ENCODE measurements at regions not wholly inside any gene's neighbourhood (a gene's known extent, or its start where the extent isn't known, plus 50 kb on each side); places are given as distances from the start of the nearest gene placed in this dataset.

DNA sequence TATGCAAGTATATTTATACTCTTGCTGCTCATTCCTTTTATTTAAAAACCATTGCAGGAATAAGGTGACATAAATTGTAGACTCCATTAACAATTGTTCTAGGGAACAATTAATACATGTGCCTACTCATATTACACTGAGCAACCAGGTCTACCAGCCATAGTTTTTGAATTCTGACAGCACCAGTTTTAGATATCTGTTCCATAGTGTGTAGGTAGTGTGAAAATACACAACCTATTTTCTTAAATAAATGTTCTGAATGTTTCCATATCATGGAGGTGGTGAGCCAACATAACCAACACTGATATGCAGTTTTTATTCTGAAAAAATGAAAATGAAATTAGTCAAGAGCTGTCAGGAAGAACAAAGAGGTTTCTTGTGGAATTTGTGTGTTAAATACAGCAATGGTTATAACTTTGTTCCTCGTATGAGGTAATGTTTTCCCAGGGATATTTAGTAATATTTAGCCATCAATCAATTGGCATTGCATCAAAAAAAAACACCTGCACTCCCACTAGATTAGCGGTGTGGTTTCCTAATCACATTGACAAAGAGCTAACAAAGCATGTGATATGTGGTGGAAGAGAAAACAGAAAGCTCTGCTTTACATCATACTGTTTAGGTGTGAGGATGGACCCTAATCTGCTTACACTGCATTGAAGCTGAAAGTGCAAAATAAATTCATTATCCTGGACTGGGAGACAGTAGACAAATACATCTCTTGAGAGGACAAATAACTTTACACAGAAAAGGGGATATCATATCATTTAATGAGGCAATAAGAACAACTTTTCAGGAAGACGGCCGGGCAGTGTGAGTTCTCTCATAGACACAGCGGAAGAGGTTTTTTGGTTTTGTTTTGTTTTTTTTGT lies 369.5 kb upstream of the THBS1 start:
- H3K27me3 ChIP-seq (replicated peaks; ENCODE audit: insufficient read depth) = no peaks in the 10 kb centered on the region
- H3K9me3 ChIP-seq (ENCODE audit: low read depth) = peaks cover 3% of the 10 kb centered on the region
- no peaks in the 10 kb centered on the region for H4K20me1 ChIP-seq (ENCODE audit: insufficient read depth)
- H3K9ac ChIP-seq = no peak overlapping the region
- no peak for DNase-seq
- H3K79me2 ChIP-seq (ENCODE audit: insufficient read depth) = no peaks in the 10 kb centered on the region
- no peak overlapping the region for H3K27ac ChIP-seq
- H3K4me3 ChIP-seq = no peak overlapping the region
- H2AFZ ChIP-seq = no peak overlapping the region
- H3K36me3 ChIP-seq (ENCODE audit: low read depth) = peaks cover 16% of the 10 kb centered on the region
- H3K4me1 ChIP-seq (ENCODE audit: insufficient read depth) = peaks cover 8% of the 10 kb centered on the region; the same call in 1 of the 2 replicates
- in situ Hi-C loops (cut with MboI) = no loop called here
- WGBS, 2 experiments (ENCODE audit: low coverage in 1 of 2, low lambda C conversion rate in 2 of 2, missing lambda C conversion rate in 2 of 2) = 90 to 92% methylated on average over 5 of the region's 5 CpGs
- H3K4me2 ChIP-seq (ENCODE audit: unreplicated experiment) = no peak overlapping the region
- H3K9me2 ChIP-seq (ENCODE audit: insufficient read depth) = no peaks in the 10 kb centered on the region
- H3F3A ChIP-seq (ENCODE audit: insufficient read depth) = peaks cover 10% of the 10 kb centered on the region; the same call in 1 of the 2 replicates
- TF ChIP-seq EZH2phosphoT487 (IDR thresholded peaks at IDR 0.05; ENCODE audit: insufficient read depth, low read depth) (no peak), EZH2 (IDR thresholded peaks at IDR 0.05; ENCODE audit: insufficient read depth, poor library complexity, severe bottlenecking) (no peak)

DNA sequence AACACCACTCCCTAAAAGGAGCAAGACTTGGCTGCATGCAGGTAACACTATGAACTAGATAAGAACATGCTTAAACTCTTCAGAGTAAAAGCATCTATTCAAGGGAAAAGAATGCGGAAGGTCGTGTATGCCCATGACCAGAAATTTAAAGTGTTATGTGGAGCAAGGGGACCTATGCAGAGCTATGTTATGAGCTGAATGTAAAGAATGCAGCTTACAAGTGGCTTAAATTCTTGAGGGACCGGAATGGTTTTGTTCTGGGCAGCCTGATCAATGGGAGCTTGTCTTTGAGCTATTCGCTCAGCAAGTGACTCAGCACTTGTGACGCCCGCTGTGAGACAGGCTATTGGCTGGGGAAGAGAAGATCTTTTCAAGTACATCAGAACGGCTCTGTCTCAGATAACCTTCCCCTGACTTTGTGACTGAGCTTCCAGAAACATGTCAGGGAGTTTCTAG lies 367.5 kb upstream of the THBS1 start:
- DNase-seq = peak; percentile 69
- Histone ChIP-seq H3K36me3 (ENCODE audit: low read depth) (peaks cover 16% of the 10 kb centered on the region), H3F3A (ENCODE audit: insufficient read depth) (peaks cover 10% of the 10 kb centered on the region; the same call in 1 of the 2 replicates), H3K9me3 (ENCODE audit: low read depth) (peaks cover 3% of the 10 kb centered on the region), H3K79me2 (ENCODE audit: insufficient read depth) (no peaks in the 10 kb centered on the region), H3K9me2 (ENCODE audit: insufficient read depth) (no peaks in the 10 kb centered on the region), H4K20me1 (ENCODE audit: insufficient read depth) (no peaks in the 10 kb centered on the region), H3K4me1 (ENCODE audit: insufficient read depth) (peaks cover 8% of the 10 kb centered on the region; the same call in 1 of the 2 replicates), H3K27ac (peak overlapping the region; percentile 46), H3K27me3 (replicated peaks; ENCODE audit: insufficient read depth) (no peaks in the 10 kb centered on the region), H3K9ac (no peak overlapping the region), H2AFZ (peak overlapping the region; percentile 31; the same call in 1 of the 2 replicates), H3K4me3 (no peak overlapping the region), H3K4me2 (ENCODE audit: unreplicated experiment) (no peak overlapping the region)
- in situ Hi-C loops (cut with MboI) = no loop called here
- TF ChIP-seq EZH2 (IDR thresholded peaks at IDR 0.05; ENCODE audit: insufficient read depth, poor library complexity, severe bottlenecking) = no peak
- no peak for TF ChIP-seq EZH2phosphoT487 (IDR thresholded peaks at IDR 0.05; ENCODE audit: insufficient read depth, low read depth)
- WGBS, 2 experiments (ENCODE audit: low coverage in 1 of 2, low lambda C conversion rate in 2 of 2, missing lambda C conversion rate in 2 of 2) = 45 to 54% methylated on average over 7 of the region's 7 CpGs

DNA sequence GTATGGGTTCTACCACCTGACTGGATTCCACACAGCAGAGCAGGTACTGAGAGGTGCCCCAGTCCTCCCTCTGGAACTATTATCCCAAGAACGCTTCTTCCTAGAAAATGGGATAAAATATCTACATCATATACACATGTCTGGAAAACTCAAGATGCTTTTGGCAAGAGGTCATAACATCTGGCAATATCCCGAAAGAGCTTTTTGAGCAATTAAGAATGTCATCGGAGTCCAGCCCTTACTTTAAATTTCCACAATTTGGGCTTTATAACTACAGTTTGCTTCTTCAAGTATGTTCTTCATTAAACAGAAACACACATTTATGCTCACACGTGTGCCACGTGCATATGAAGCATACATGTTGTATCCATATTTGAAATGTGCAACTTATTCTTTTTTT lies 365.9 kb upstream of the THBS1 start:
- TF ChIP-seq EZH2phosphoT487 (IDR thresholded peaks at IDR 0.05; ENCODE audit: insufficient read depth, low read depth) = no peak
- no peak for TF ChIP-seq EZH2 (IDR thresholded peaks at IDR 0.05; ENCODE audit: insufficient read depth, poor library complexity, severe bottlenecking)
- Histone ChIP-seq H3K9me2 (ENCODE audit: insufficient read depth) (no peaks in the 10 kb centered on the region), H3K27me3 (replicated peaks; ENCODE audit: insufficient read depth) (no peaks in the 10 kb centered on the region), H3K9me3 (ENCODE audit: low read depth) (peaks cover 3% of the 10 kb centered on the region), H4K20me1 (ENCODE audit: insufficient read depth) (no peaks in the 10 kb centered on the region), H2AFZ (no peak overlapping the region), H3K79me2 (ENCODE audit: insufficient read depth) (no peaks in the 10 kb centered on the region), H3K4me1 (ENCODE audit: insufficient read depth) (peaks cover 13% of the 10 kb centered on the region; the same call in 1 of the 2 replicates), H3K4me3 (no peak overlapping the region), H3F3A (ENCODE audit: insufficient read depth) (peaks cover 10% of the 10 kb centered on the region; the same call in 1 of the 2 replicates), H3K9ac (no peak overlapping the region), H3K27ac (no peak overlapping the region), H3K4me2 (ENCODE audit: unreplicated experiment) (no peak overlapping the region), H3K36me3 (ENCODE audit: low read depth) (peaks cover 16% of the 10 kb centered on the region)
- 33 to 37% methylated on average over 5 of the region's 5 CpGs for WGBS, 2 experiments (ENCODE audit: low coverage in 1 of 2, low lambda C conversion rate in 2 of 2, missing lambda C conversion rate in 2 of 2)
- no peak for DNase-seq
- in situ Hi-C loops (cut with MboI) = no loop called here

DNA sequence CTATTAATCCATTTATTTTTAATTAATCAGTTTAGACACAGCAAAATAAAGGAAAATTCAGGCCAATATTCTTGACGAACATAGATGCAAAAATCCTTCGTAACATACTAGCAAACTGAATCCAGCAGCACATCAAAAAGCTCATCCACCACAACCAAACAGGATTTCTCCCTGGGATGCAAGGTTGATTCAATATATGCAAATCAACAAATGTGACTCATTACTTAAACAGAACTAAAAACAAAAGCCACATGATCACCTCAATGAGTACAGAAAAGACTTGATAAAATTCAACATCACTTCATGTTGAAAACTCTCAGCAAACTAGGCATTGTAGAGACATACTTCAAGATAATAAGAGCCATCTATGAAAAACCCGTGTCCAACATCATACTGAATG lies 364.1 kb upstream of the THBS1 start:
- DNase-seq = no peak
- WGBS, 2 experiments (ENCODE audit: low coverage in 1 of 2, low lambda C conversion rate in 2 of 2, missing lambda C conversion rate in 2 of 2) = 73 to 77% methylated on average over 3 of the region's 3 CpGs
- Histone ChIP-seq H3K4me3 (no peak overlapping the region), H3K4me1 (ENCODE audit: insufficient read depth) (peaks cover 13% of the 10 kb centered on the region; the same call in 1 of the 2 replicates), H3K36me3 (ENCODE audit: low read depth) (peaks cover 2% of the 10 kb centered on the region; the same call in 1 of the 2 replicates), H3K9ac (no peak overlapping the region), H2AFZ (no peak overlapping the region), H3K9me2 (ENCODE audit: insufficient read depth) (no peaks in the 10 kb centered on the region), H3K27ac (no peak overlapping the region), H3K27me3 (replicated peaks; ENCODE audit: insufficient read depth) (no peaks in the 10 kb centered on the region), H3K79me2 (ENCODE audit: insufficient read depth) (no peaks in the 10 kb centered on the region), H3F3A (ENCODE audit: insufficient read depth) (peaks cover 10% of the 10 kb centered on the region; the same call in 1 of the 2 replicates), H3K4me2 (ENCODE audit: unreplicated experiment) (no peak overlapping the region), H3K9me3 (ENCODE audit: low read depth) (no peaks in the 10 kb centered on the region), H4K20me1 (ENCODE audit: insufficient read depth) (no peaks in the 10 kb centered on the region)
- in situ Hi-C loops (cut with MboI) = no loop called here
- TF ChIP-seq EZH2phosphoT487 (IDR thresholded peaks at IDR 0.05; ENCODE audit: insufficient read depth, low read depth) (no peak), EZH2 (IDR thresholded peaks at IDR 0.05; ENCODE audit: insufficient read depth, poor library complexity, severe bottlenecking) (no peak)
